ENCODE measurements at regions not wholly inside any gene's neighbourhood (a gene's known extent, or its start where the extent isn't known, plus 50 kb on each side); places are given as distances from the start of the nearest gene placed in this dataset.
"Not testable (repeated sequence)": the region's sequence is repeated elsewhere in the genome, so short reads cannot be mapped to it uniquely, and the experiment has no call there.

- no peak for TF ChIP-seq ZFX (IDR thresholded peaks at IDR 0.05)
- H3K27ac ChIP-seq, result no peak overlapping the region
These were observed 546.1 kb downstream of the NTRK3 start for GRCh38 chr15:87710406-87710805.

GRCh38 chr15:87707566-87708130 is 548.9 kb downstream of the NTRK3 start:
- H3K27ac ChIP-seq, result no peak overlapping the region
- no peak for TF ChIP-seq ZFX (IDR thresholded peaks at IDR 0.05)
- no peak for TF ChIP-seq CTCF (conservative IDR thresholded peaks at IDR 0.05)

DNA sequence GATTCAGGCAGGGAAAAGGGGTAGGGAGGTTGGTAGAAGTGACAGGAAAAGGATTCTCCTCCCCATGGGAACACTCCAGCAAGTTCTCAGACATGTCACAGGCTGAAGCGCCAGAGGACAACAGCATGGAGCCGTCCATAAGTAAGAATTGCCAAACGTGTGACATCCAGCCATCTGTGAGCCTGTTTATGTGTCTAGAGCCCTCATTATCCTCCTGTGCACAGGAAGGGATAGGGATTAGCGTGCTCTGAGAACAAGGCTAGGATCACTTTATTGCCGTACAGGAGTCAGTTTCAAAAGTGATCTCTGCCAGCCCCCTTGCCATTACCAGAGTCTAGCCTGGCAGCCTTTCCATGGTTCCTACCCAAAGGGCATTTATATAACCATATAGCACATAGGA is 549.5 kb downstream of the NTRK3 start:
- TF ChIP-seq CTCF (conservative IDR thresholded peaks at IDR 0.05) (no peak), ZFX (IDR thresholded peaks at IDR 0.05) (no peak)
- no peak overlapping the region for H3K27ac ChIP-seq

- H3K27ac ChIP-seq, result no peak overlapping the region
- TF ChIP-seq CTCF (conservative IDR thresholded peaks at IDR 0.05) (no peak), ZFX (IDR thresholded peaks at IDR 0.05) (no peak)
These were observed 550.5 kb downstream of the NTRK3 start for GRCh38 chr15:87706001-87706400.

- no peak for TF ChIP-seq CTCF (conservative IDR thresholded peaks at IDR 0.05)
- no peak for TF ChIP-seq ZFX (IDR thresholded peaks at IDR 0.05)
- H3K27ac ChIP-seq, result no peak overlapping the region
These were observed 552.3 kb downstream of the NTRK3 start for GRCh38 chr15:87704276-87704675.

- TF ChIP-seq CTCF (conservative IDR thresholded peaks at IDR 0.05) (no peak), ZFX (IDR thresholded peaks at IDR 0.05) (no peak)
- no peak overlapping the region for H3K27ac ChIP-seq
These were observed 553.0 kb downstream of the NTRK3 start for GRCh38 chr15:87703327-87704111.

DNA sequence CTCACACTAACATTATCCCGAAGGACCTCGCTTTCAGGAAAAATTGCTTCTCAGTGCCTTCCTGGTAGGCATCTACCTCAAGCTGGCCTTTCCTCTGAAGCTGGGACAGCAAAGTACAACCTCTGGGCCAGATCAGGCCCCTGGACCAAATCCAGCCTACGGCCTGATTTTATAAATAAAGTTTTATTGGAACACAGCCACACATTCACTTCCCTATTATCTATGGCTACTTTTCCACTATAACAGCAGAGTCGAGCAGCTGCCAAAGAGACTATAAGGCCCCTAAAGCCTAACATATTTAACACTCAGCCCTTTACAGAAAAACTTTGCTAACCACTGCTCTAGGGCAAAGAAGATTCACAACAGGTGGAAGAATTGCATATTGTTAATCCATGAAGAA is 554.3 kb downstream of the NTRK3 start:
- TF ChIP-seq ZFX (IDR thresholded peaks at IDR 0.05) (no peak), CTCF (conservative IDR thresholded peaks at IDR 0.05) (no peak)
- no peak overlapping the region for H3K27ac ChIP-seq

DNA sequence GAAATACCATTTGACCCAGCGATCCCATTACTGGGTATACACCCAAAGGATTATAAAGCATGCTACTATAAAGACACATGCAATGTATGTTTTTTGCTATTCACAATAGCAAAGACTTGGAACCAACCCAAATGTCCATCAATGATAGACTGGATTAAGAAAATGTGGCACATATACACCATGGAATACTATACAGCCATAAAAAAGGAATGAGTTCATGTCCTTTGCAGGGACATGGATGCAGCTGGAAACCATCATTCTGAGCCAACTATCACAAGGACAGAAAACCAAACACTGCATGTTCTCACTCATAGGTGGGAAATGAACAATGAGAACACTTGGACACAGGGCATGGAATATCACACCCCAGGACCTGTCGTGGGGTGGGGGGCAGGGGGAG is 558.1 kb downstream of the NTRK3 start:
- H3K27ac ChIP-seq, result not testable (repeated sequence)

Data from C4-2B (cell line).